GM12875 (cell line): ENCODE measurements at regions not wholly inside any gene's neighbourhood (a gene's known extent, or its start where the extent isn't known, plus 50 kb on each side); places are given as distances from the start of the nearest gene placed in this dataset.

Experiments used
- H3K4me3 ChIP-seq: one replicate; pipeline ENCODE4 v1.5.1; 2011; ENCODE audit warnings: low read depth, low read length, control low read depth
- CTCF ChIP-seq: IDR thresholded peaks from 2 replicates; pipeline ENCODE4 v1.5.1; 2011; ENCODE audit warnings: low read depth, mild to moderate bottlenecking, control low read depth, inconsistent platforms, low read length, moderate library complexity, borderline replicate concordance; ENCODE audit not compliant: insufficient read depth

- no peak overlapping the region for H3K4me3 ChIP-seq
- no peak for TF ChIP-seq CTCF
These were observed 451.9 kb downstream of the TMEM38B start for GRCh38 chr9:106146066-106146840.

GRCh38 chr9:106146886-106147285, 452.5 kb downstream of the TMEM38B start:
- TF ChIP-seq CTCF: no peak
- H3K4me3 ChIP-seq: no peak overlapping the region

GRCh38 chr9:106149956-106150355, 455.6 kb downstream of the TMEM38B start:
- no peak overlapping the region for H3K4me3 ChIP-seq
- TF ChIP-seq CTCF: no peak

- no peak overlapping the region for H3K4me3 ChIP-seq
- no peak for TF ChIP-seq CTCF
These were observed 462.1 kb downstream of the TMEM38B start for GRCh38 chr9:106156465-106156864.

- no peak for TF ChIP-seq CTCF
- H3K4me3 ChIP-seq: no peak overlapping the region
These were observed 477.9 kb downstream of the TMEM38B start for GRCh38 chr9:106172265-106172664.

GRCh38 chr9:106174346-106174745, 480.0 kb downstream of the TMEM38B start:
- no peak overlapping the region for H3K4me3 ChIP-seq
- no peak for TF ChIP-seq CTCF

- H3K4me3 ChIP-seq: no peak overlapping the region
- no peak for TF ChIP-seq CTCF
These were observed 482.9 kb downstream of the TMEM38B start for GRCh38 chr9:106177216-106177615.
